ENCODE measurements at regions not wholly inside any gene's neighbourhood (a gene's known extent, or its start where the extent isn't known, plus 50 kb on each side); places are given as distances from the start of the nearest gene placed in this dataset.

DNA sequence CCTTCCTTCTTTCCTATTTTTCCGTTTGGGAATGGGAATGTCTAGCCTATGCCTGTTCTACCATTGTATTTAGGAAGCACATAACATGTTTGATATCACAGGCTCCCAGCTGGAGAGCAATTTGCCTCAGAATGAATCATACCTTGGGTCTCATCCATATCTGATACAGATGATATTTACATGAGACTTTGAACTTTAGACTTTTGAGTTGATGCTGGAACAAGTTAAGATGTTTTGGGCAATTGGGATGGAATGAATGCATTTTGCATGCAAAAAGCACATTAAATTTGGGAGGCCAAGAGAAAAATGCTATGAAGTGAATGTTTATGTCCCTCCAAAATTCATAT is 61.9 kb upstream of the BEGAIN start:
- intact Hi-C loops (cut with DNase I) = loop anchor here (5.0 kb wide), 1 partner anchor 267 kb away; no protein-coding TSS in a partner anchor

GRCh38 chr14:100651999-100652508 is 64.8 kb upstream of the BEGAIN start:
- Histone ChIP-seq H3K9ac (ENCODE audit: low read length in 3 of 3) (no peak overlapping the region), H3K27ac (ENCODE audit: low read depth in 2 of 2, low read length in 2 of 2) (no peak overlapping the region), H3K9me3 (ENCODE audit: control insufficient read depth in 2 of 3, insufficient read depth in 1 of 3, low read length in 3 of 3) (no peaks in the 10 kb centered on the region), H3K36me3 (ENCODE audit: control insufficient read depth in 2 of 3, insufficient read depth in 3 of 3, low read length in 3 of 3) (no peaks in the 10 kb centered on the region), H3K4me1 (ENCODE audit: control insufficient read depth in 2 of 3, insufficient read depth in 2 of 3, low read depth in 1 of 3, low read length in 3 of 3) (no peaks in the 10 kb centered on the region), H3K27me3 (ENCODE audit: control insufficient read depth, insufficient read depth, low read length) (no peaks in the 10 kb centered on the region), H3K4me3 (ENCODE audit: low read length in 3 of 3) (no peak overlapping the region)
- FAIRE-seq = no peak
- intact Hi-C loops (cut with DNase I) = no loop called here
- DNase-seq = no peak
- no peak for TF ChIP-seq CTCF (IDR thresholded peaks at IDR 0.05; ENCODE audit: borderline replicate concordance, extremely low read depth, insufficient read depth)

More for the DNA sequence above, 61.9 kb upstream of the BEGAIN start:
- Histone ChIP-seq H3K36me3 (ENCODE audit: control insufficient read depth in 2 of 3, insufficient read depth in 3 of 3, low read length in 3 of 3) (no peaks in the 10 kb centered on the region), H3K9me3 (ENCODE audit: control insufficient read depth in 2 of 3, insufficient read depth in 1 of 3, low read length in 3 of 3) (no peaks in the 10 kb centered on the region), H3K9ac (ENCODE audit: low read length in 3 of 3) (no peak overlapping the region), H3K4me1 (ENCODE audit: control insufficient read depth in 2 of 3, insufficient read depth in 2 of 3, low read depth in 1 of 3, low read length in 3 of 3) (peaks cover 0 to 8% (median 0%) of the 10 kb centered on the region in 3 donors), H3K27ac (ENCODE audit: low read depth in 2 of 2, low read length in 2 of 2) (no peak overlapping the region), H3K4me3 (ENCODE audit: low read length in 3 of 3) (no peak overlapping the region), H3K27me3 (ENCODE audit: control insufficient read depth, insufficient read depth, low read length) (no peaks in the 10 kb centered on the region)
- DNase-seq (no peak), FAIRE-seq (no peak)
- TF ChIP-seq CTCF (IDR thresholded peaks at IDR 0.05; ENCODE audit: borderline replicate concordance, extremely low read depth, insufficient read depth) = no peak

DNA sequence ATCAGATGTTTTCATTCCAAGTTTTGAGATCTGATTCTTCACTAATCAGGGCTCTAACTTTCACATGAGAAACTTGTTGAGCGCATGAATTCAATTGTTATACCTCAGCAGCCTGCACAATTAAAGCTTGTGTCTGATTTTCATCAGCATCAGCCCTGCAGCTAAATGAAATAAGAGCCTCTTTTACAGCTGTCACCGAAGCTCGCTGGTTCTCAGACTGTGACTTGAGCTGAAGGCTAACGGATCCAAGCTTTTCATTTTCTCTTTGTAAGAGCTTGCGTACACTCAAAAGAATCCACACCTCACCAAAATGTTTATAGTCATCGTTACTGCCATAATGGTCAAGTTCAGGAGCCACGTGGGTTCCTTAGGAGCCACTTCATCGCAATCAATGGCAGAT is 65.5 kb upstream of the BEGAIN start:
- no peak overlapping the region for H3K4me3 ChIP-seq (ENCODE audit: low read length in 3 of 3)
- DNase-seq (no peak), FAIRE-seq (no peak)
- no peak overlapping the region for H3K27ac ChIP-seq (ENCODE audit: low read depth in 2 of 2, low read length in 2 of 2)
- H3K27me3 ChIP-seq (ENCODE audit: control insufficient read depth, insufficient read depth, low read length) = no peaks in the 10 kb centered on the region
- no peak overlapping the region for H3K9ac ChIP-seq (ENCODE audit: low read length in 3 of 3)
- no peaks in the 10 kb centered on the region for H3K4me1 ChIP-seq (ENCODE audit: control insufficient read depth in 2 of 3, insufficient read depth in 2 of 3, low read depth in 1 of 3, low read length in 3 of 3)
- H3K9me3 ChIP-seq (ENCODE audit: control insufficient read depth in 2 of 3, insufficient read depth in 1 of 3, low read length in 3 of 3) = no peaks in the 10 kb centered on the region
- no peaks in the 10 kb centered on the region for H3K36me3 ChIP-seq (ENCODE audit: control insufficient read depth in 2 of 3, insufficient read depth in 3 of 3, low read length in 3 of 3)
- TF ChIP-seq CTCF (IDR thresholded peaks at IDR 0.05; ENCODE audit: borderline replicate concordance, extremely low read depth, insufficient read depth) = no peak
- intact Hi-C loops (cut with DNase I) = no loop called here

DNA sequence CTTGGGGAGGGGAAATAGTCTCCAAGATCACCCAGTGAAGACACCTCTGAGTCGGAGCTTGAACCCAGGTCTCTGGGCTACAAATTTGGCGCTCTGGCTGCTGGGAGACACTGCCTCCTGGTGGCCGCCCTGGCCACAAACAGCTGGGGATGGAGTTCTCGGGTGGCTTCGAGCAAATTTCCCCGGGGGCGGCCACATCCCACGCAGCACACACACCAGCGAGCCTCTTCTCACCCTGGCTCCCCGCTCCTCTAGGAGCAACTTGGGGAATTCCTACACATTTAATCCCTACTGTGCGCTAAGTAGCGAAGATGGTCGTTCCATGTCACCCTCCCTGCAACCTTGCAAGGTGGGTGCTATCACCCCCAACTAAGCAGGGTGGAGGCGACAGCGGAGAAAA is 66.2 kb upstream of the BEGAIN start:
- FAIRE-seq (no peak), DNase-seq (peak in 1 of 5 donors; percentile 44)
- Histone ChIP-seq H3K27me3 (ENCODE audit: control insufficient read depth, insufficient read depth, low read length) (no peaks in the 10 kb centered on the region), H3K4me1 (ENCODE audit: control insufficient read depth in 2 of 3, insufficient read depth in 2 of 3, low read depth in 1 of 3, low read length in 3 of 3) (no peaks in the 10 kb centered on the region), H3K9me3 (ENCODE audit: control insufficient read depth in 2 of 3, insufficient read depth in 1 of 3, low read length in 3 of 3) (no peaks in the 10 kb centered on the region), H3K27ac (ENCODE audit: low read depth in 2 of 2, low read length in 2 of 2) (no peak overlapping the region), H3K9ac (ENCODE audit: low read length in 3 of 3) (no peak overlapping the region), H3K4me3 (ENCODE audit: low read length in 3 of 3) (no peak overlapping the region), H3K36me3 (ENCODE audit: control insufficient read depth in 2 of 3, insufficient read depth in 3 of 3, low read length in 3 of 3) (no peaks in the 10 kb centered on the region)
- intact Hi-C loops (cut with DNase I) = no loop called here
- peak; percentile 21 for TF ChIP-seq CTCF (IDR thresholded peaks at IDR 0.05; ENCODE audit: borderline replicate concordance, extremely low read depth, insufficient read depth)

Data from kidney (tissue), 13 donors.